SK-N-MC (cell line): ENCODE measurements at regions not wholly inside any gene's neighbourhood (a gene's known extent, or its start where the extent isn't known, plus 50 kb on each side); places are given as distances from the start of the nearest gene placed in this dataset.

Source experiments
- EZH2 ChIP-seq: fragments of 200-600 bp; sonication (generic); IDR thresholded peaks from one replicate; pipeline ENCODE4 v1.6.1; 2017; ENCODE audit warnings: antibody characterized with exemption
- POLR2AphosphoS5 ChIP-seq: IDR thresholded peaks from 2 replicates; pipeline ENCODE4 v1.6.1; 2012; ENCODE audit warnings: mild to moderate bottlenecking, low read depth, low read length, borderline replicate concordance

DNA sequence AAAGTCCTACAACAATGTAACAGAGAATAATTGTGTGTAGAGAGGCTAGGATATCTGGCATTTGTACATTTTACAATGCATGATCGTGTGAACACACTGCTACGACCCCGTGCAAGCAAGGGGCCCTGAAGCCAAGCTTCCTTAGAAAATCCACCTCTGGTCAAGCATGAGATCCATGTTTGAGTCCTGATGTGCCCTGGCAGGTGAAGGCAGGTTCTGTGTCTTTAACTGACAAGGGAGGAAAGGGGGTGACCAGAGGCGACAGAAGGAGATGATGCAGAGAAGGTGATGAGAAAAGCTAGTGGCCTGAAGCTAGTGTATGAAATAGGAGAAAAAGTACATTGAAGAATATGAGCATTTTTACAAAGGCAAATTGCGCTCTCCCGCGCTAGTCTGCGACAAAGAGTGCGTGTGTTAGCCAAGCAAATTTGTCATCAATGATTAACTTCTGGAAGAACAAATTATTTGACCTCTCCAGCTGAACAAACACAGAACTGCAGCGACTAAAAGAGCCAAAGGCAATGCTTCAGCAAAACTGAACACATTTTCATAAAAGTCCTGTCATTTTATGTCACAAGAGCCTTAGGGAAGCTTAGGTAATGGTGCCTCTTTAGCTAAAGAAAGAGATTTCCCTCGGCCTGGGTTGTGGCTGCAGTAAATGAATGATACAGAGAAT is 101.7 kb upstream of the DAPK1 start:
- TF ChIP-seq EZH2 (no peak), POLR2AphosphoS5 (no peak)
